Body of pancreas (tissue), 4 donors: ENCODE measurements at regions not wholly inside any gene's neighbourhood (a gene's known extent, or its start where the extent isn't known, plus 50 kb on each side); places are given as distances from the start of the nearest gene placed in this dataset.

Experiments used
- CTCF ChIP-seq, 7 experiments: fragments of 450-650 bp in 4 of 7; fragments of 200-600 bp in 3 of 7; sonication (generic) in 3 of 7; IDR thresholded peaks; one replicate each; pipeline ENCODE4 v1.5.1; 2016 to 2019; ENCODE audit warnings: antibody characterized with exemption in 7 of 7
- POLR2A ChIP-seq, 3 donors: fragments of 450-650 bp; IDR thresholded peaks; one replicate each; pipeline ENCODE4 v1.6.1; 2016; ENCODE audit warnings: antibody characterized with exemption in 3 of 3, mild to moderate bottlenecking in 2 of 3

GRCh38 chr1:4024811-4025210 is 124.7 kb upstream of the C1orf174 start:
- TF ChIP-seq CTCF (IDR thresholded peaks at IDR 0.05) (no peak), POLR2A (IDR thresholded peaks at IDR 0.05) (no peak)
